Lower leg skin (tissue), 3 donors: ENCODE measurements at regions not wholly inside any gene's neighbourhood (a gene's known extent, or its start where the extent isn't known, plus 50 kb on each side); places are given as distances from the start of the nearest gene placed in this dataset.

Experiments used
- POLR2A ChIP-seq, 2 donors: fragments of 450-650 bp; IDR thresholded peaks; one replicate each; pipeline ENCODE4 v1.6.1; 2016 to 2017; ENCODE audit warnings: antibody characterized with exemption in 2 of 2, mild to moderate bottlenecking in 1 of 2, moderate library complexity in 1 of 2
- TF ChIP-seq, protein P1 (sequence below), 3 donors: fragments of 450-650 bp; IDR thresholded peaks; one replicate each; pipeline ENCODE4 v1.5.1; 2016; ENCODE audit warnings: antibody characterized with exemption in 3 of 3, mild to moderate bottlenecking in 3 of 3, moderate library complexity in 2 of 3

DNA sequence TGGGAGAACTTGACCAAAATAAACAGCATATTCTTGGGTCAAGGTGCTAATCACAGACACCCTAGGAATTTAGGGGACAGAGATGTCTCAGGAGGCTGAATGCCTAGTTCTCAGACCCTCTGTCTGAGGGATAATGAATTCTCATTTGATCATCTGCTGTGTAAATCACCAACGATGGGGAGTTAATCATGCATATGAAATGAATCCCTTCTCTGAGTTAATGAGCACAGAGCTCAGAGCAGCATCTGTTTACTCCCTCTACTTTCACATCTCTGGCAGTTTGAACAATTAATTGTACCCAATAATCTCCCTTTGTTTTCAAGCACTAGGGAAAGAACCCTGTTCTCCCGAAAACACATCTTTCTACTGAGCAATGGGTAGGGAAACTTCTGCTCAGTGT, 129.4 kb upstream of the SRRM4 start:
- TF ChIP-seq, protein P1, sequence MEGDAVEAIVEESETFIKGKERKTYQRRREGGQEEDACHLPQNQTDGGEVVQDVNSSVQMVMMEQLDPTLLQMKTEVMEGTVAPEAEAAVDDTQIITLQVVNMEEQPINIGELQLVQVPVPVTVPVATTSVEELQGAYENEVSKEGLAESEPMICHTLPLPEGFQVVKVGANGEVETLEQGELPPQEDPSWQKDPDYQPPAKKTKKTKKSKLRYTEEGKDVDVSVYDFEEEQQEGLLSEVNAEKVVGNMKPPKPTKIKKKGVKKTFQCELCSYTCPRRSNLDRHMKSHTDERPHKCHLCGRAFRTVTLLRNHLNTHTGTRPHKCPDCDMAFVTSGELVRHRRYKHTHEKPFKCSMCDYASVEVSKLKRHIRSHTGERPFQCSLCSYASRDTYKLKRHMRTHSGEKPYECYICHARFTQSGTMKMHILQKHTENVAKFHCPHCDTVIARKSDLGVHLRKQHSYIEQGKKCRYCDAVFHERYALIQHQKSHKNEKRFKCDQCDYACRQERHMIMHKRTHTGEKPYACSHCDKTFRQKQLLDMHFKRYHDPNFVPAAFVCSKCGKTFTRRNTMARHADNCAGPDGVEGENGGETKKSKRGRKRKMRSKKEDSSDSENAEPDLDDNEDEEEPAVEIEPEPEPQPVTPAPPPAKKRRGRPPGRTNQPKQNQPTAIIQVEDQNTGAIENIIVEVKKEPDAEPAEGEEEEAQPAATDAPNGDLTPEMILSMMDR (IDR thresholded peaks at IDR 0.05) = no peak
- TF ChIP-seq POLR2A (IDR thresholded peaks at IDR 0.05) = no peak
